ENCODE measurements at regions not wholly inside any gene's neighbourhood (a gene's known extent, or its start where the extent isn't known, plus 50 kb on each side); places are given as distances from the start of the nearest gene placed in this dataset.

- no peak for TF ChIP-seq CTCF (IDR thresholded peaks at IDR 0.05; ENCODE audit: poor library complexity, severe bottlenecking)
- TF ChIP-seq REST (IDR thresholded peaks at IDR 0.05; ENCODE audit: borderline replicate concordance), result no peak
- TF ChIP-seq EZH2 (IDR thresholded peaks at IDR 0.05; ENCODE audit: borderline replicate concordance, insufficient read depth, low read length, poor library complexity, severe bottlenecking), result no peak
These were observed 141.4 kb downstream of the LSMEM1 start for GRCh38 chr7:112622159-112622715.
